Activated CD8-positive, alpha-beta memory T cell treated with anti-CD3 and anti-CD28 coated beads, Interleukin-2, amount 10 ng/mL, durations not matched to agents 7 days and 5 days (primary cell): ENCODE measurements at regions not wholly inside any gene's neighbourhood (a gene's known extent, or its start where the extent isn't known, plus 50 kb on each side); places are given as distances from the start of the nearest gene placed in this dataset.

Experiments
- ATAC-seq: fragments of 150-1000 bp; cut with Tn5 transposase; one replicate; pipeline ENCODE4 v1.10.0; 2021; ENCODE audit warnings: moderate library complexity
- CTCF ChIA-PET: fragments of 350-600 bp; sonication (Branson Sonifier 250); formaldehyde crosslinking; loops from one replicate; lab custom pipeline; 2021; ENCODE audit warnings: antibody characterized with exemption; lab: Charles Lee
- DNase-seq: peaks from one replicate; pipeline ENCODE4 v3.0.0-alpha.2; 2020
- H3K27ac Mint-ChIP-seq: one replicate; pipeline ENCODE4 v1.8.0; 2021; ENCODE audit warnings: mild to moderate bottlenecking, mixed read lengths
- H3K27me3 Mint-ChIP-seq: one replicate; pipeline ENCODE4 v1.8.0; 2021; ENCODE audit warnings: mixed read lengths
- H3K36me3 Mint-ChIP-seq: one replicate; pipeline ENCODE4 v1.8.0; 2021; ENCODE audit warnings: mild to moderate bottlenecking, mixed read lengths
- H3K4me1 Mint-ChIP-seq: one replicate; pipeline ENCODE4 v1.8.0; 2021; ENCODE audit warnings: mixed read lengths
- H3K4me3 Mint-ChIP-seq: one replicate; pipeline ENCODE4 v1.8.0; 2021; ENCODE audit warnings: mild to moderate bottlenecking, moderate library complexity, mixed read lengths
- H3K9me3 Mint-ChIP-seq: one replicate; pipeline ENCODE4 v1.8.0; 2022; ENCODE audit warnings: low read depth, mixed read lengths

DNA sequence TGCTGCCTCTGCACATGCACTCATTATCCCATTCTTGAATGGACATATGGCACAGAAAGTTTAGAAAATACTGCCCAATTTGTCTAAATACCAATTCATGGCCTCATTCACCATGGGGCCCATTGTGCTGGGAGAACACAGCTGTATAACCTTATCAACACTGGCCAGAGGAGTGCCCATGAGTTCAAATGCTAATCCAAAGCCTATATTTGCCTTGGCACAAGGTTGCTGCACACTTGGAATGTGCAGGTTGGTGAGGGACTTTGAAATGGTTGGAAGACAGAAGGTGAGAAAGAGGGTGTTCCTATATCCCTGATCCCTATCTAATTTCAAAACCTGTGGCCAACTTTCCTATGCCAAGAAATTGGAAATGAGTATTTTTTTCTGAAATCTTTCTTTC lies 693.9 kb upstream of the ID2 start:
- H3K4me3 Mint-ChIP-seq = no peak overlapping the region
- H3K36me3 Mint-ChIP-seq = peaks cover 14% of the 10 kb centered on the region
- H3K9me3 Mint-ChIP-seq = peaks cover 15% of the 10 kb centered on the region
- DNase-seq = no peak
- H3K4me1 Mint-ChIP-seq = peaks cover 33% of the 10 kb centered on the region
- no peak for ATAC-seq
- CTCF ChIA-PET = interaction anchor here (1.0 kb wide), 1 partner anchor 12 kb away, joined by 3 read pairs; no protein-coding TSS in a partner anchor
- no peak overlapping the region for H3K27ac Mint-ChIP-seq
- no peaks in the 10 kb centered on the region for H3K27me3 Mint-ChIP-seq

DNA sequence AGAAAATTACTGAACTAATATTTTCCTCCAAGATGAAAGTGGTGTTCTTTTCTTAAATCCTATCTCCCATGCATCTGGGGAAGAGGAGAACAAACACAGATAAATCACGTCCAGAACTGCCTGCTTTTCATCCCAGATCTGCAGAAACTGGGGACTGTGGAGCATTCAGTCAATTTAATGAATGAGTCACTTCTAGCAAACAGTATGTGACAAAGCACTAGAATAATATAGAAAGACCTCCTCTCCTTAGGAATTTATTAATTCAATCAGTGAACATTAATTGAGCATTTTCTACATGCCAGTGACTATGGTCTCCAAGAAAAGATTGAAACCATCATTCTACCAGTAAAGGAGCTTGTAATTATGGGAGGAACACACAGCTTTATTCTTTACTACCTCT lies 693.4 kb upstream of the ID2 start:
- CTCF ChIA-PET = interaction anchor here (1.0 kb wide), 1 partner anchor 11 kb away, joined by 3 read pairs; no protein-coding TSS in a partner anchor
- no peaks in the 10 kb centered on the region for H3K27me3 Mint-ChIP-seq
- peaks cover 31% of the 10 kb centered on the region for H3K4me1 Mint-ChIP-seq
- no peak overlapping the region for H3K4me3 Mint-ChIP-seq
- no peak overlapping the region for H3K27ac Mint-ChIP-seq
- ATAC-seq = no peak
- H3K9me3 Mint-ChIP-seq = peaks cover 13% of the 10 kb centered on the region
- DNase-seq = no peak
- peaks cover 12% of the 10 kb centered on the region for H3K36me3 Mint-ChIP-seq

DNA sequence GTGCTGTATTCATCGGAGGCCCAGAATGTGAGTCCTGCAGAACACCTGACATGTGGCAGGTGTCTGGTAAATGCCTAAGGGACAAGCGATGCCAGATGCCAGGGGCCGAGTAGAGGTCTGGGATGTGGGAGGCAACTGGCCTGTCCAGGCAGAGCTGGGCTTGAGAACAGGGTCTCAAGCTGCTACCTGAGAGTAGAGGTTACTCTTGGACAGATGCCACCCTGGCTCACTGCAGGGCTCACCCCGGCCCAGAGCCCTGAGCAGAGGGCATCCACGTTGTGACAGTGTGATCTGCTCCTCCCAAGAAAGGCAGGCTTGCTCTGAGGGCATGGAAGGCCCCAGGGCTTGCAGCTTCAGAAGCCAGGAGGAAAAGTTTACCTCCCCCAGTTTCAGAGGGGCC lies 692.0 kb upstream of the ID2 start:
- DNase-seq = no peak
- H3K4me3 Mint-ChIP-seq = no peak overlapping the region
- CTCF ChIA-PET = no interaction called here
- peaks cover 9% of the 10 kb centered on the region for H3K36me3 Mint-ChIP-seq
- H3K27ac Mint-ChIP-seq = no peak overlapping the region
- no peaks in the 10 kb centered on the region for H3K27me3 Mint-ChIP-seq
- H3K9me3 Mint-ChIP-seq = peaks cover 12% of the 10 kb centered on the region
- H3K4me1 Mint-ChIP-seq = peaks cover 22% of the 10 kb centered on the region
- ATAC-seq = no peak

DNA sequence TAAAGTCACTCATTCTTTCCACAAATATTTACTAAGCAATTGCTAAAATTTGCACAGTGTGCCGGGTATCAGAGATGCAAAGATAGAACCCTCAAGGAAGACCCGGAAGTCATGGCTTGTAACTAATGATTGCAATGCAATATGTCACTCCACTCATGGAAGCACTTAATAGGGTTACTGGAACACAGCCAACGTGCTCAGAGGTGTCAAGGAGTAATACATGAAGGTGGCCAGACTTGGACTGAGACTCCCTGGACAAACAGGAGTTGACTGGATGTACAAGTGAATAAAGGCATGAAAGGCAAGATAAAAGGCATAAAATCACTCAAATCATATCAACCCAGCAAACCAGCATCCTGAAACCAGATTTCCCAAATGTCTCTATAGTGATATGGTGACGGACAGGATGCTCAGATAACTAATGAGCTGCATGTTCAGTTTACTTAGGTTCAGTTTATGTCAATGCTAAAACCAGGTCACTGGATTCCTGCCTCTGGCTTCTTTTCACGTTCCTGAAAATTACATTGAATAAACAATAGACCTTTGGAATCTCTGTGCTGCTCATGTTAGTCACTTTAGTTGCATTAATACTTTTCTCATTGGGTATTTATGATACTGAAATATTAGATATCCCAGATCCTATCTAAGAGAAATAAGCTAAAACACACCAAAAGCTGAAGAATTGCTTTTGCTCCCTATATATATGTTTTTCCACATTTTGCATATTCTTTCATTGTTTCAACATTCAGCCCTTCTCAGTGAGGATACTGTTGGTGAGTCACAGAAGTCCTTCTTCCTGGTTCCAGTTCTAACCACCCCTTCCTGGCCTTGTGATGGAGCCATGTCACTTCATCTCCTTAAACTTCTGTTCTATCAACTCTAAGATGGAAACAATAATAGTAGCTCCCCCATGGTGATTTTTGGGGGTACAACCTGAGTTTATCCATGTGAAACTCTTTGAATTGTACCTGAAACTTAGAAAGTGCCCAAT lies 688.9 kb upstream of the ID2 start:
- CTCF ChIA-PET = interaction anchor here (0.7 kb wide), 1 partner anchor 243 kb away, joined by 3 read pairs; no protein-coding TSS in a partner anchor
- Mint-ChIP-seq H3K4me3 (no peak overlapping the region), H3K27me3 (no peaks in the 10 kb centered on the region), H3K9me3 (peaks cover 7% of the 10 kb centered on the region), H3K36me3 (peaks cover 3% of the 10 kb centered on the region), H3K4me1 (peaks cover 22% of the 10 kb centered on the region), H3K27ac (no peak overlapping the region)
- ATAC-seq (no peak), DNase-seq (no peak)

DNA sequence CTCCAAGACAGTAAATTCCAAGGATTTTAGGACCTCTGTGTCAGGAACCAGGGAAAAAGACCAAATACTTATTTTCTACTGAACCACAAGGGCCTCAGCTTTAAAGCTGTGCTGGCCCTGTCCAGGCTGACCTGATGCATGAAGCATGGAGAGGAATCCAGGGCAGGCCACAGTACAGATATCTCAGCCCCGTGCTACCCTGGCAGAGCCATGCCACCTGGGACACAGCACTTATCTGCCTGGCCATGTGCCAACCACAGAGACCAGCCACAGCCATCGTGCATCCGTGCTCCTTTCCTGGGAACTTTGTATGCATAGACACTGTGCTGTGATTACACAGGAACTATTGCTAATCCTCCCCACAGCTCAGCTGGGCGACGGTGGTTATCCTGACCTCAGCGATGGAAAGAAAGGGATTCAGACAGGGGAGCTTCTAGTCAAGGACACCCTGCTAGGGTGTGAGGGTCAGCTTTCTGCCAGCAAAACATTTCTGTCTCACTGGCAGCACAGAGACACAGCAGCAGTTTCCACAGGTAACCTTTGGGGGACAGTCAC lies 687.4 kb upstream of the ID2 start:
- DNase-seq (no peak), ATAC-seq (no peak)
- CTCF ChIA-PET = no interaction called here
- Mint-ChIP-seq H3K27ac (no peak overlapping the region), H3K36me3 (peaks cover 3% of the 10 kb centered on the region), H3K27me3 (no peaks in the 10 kb centered on the region), H3K9me3 (peaks cover 7% of the 10 kb centered on the region), H3K4me3 (no peak overlapping the region), H3K4me1 (peaks cover 21% of the 10 kb centered on the region)

DNA sequence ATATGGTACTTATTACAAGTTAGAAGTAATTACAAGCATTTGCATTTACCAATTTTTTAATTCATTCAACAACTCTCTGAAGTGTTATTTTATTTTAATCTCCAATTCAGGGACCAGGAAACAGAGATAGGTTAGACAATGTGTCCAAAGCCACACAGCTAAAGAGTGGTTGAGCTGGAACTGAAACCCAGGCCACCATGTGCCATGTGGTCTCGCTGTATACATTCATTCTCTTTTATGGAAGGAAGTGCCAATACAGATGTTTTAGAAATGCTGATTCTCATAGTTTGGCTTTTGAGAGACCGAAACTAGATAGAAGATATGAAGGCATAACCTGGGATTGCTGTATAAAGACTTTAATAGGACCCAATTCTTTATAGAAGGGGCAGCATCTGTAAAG lies 684.6 kb upstream of the ID2 start:
- no peak for DNase-seq
- Mint-ChIP-seq H3K36me3 (no peaks in the 10 kb centered on the region), H3K4me3 (no peak overlapping the region), H3K9me3 (peaks cover 3% of the 10 kb centered on the region), H3K27ac (no peak overlapping the region), H3K27me3 (no peaks in the 10 kb centered on the region), H3K4me1 (peaks cover 26% of the 10 kb centered on the region)
- no peak for ATAC-seq
- CTCF ChIA-PET = interaction anchor here (1.2 to 1.3 kb wide), 2 partner anchors 10 to 63 kb away, joined by 3 read pairs; no protein-coding TSS in a partner anchor

DNA sequence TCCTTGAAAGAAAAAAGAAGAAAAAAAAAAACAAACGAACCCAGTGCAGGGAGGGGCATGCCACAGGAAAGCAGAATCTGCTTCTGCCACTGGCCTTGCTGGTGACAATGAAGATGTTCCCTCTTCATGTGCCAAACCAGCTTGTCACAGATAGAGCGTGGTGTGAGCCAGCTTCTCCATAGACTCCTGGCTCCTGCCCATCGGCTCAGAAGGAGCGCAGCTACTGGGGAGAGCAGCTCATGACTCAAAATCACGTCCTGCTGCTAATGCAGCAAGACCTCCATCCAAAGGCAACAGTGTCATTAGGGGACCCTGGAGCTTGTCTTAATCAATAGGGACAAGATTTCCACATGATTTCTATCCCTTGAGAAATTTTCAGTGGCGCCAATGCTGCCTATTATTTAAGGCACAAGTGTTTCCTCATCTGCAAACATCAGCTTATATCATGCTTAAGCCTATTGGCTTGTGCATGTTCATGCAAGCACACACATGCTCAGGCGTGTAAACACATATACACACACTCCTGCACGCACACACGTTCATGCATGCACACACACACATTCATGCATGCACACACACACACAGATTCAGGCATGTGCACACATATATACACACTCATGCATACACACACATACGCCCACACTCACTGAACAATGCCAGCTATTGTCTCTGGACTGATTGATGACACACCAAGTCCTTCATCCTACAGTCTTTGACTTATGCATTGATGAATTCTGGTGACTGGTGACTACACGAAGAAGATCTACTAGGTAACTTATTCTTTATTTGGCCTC lies 682.0 kb upstream of the ID2 start:
- CTCF ChIA-PET = interaction anchor here (0.6 to 1.4 kb wide), 2 partner anchors 12 to 126 kb away, joined by 3 read pairs; no protein-coding TSS in a partner anchor
- Mint-ChIP-seq H3K9me3 (no peaks in the 10 kb centered on the region), H3K36me3 (no peaks in the 10 kb centered on the region), H3K4me3 (no peak overlapping the region), H3K4me1 (peaks cover 27% of the 10 kb centered on the region), H3K27ac (no peak overlapping the region), H3K27me3 (no peaks in the 10 kb centered on the region)
- ATAC-seq = no peak
- DNase-seq = no peak

DNA sequence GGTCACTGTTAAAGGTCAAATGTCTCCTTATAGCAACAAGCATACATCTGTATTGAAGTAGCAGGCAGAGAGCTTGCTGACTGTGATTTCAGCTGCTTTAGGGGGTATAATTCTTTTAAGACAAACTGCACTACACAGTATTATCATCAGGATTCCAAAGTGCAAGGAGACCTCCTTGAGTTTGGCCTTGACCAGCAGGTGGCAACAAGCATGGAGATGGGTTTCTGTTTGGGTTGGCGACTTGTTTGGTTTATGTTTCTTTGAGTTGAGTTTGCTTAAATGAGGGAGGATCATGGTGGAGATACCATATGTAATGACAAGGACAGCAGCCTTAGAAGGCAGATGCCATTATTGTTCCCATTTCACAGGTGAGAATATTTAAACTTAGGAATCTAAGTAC lies 681.0 kb upstream of the ID2 start:
- Mint-ChIP-seq H3K36me3 (peaks cover 1% of the 10 kb centered on the region), H3K4me3 (no peak overlapping the region), H3K9me3 (no peaks in the 10 kb centered on the region), H3K27me3 (no peaks in the 10 kb centered on the region), H3K27ac (no peak overlapping the region), H3K4me1 (peaks cover 25% of the 10 kb centered on the region)
- DNase-seq (no peak), ATAC-seq (no peak)
- CTCF ChIA-PET = no interaction called here

DNA sequence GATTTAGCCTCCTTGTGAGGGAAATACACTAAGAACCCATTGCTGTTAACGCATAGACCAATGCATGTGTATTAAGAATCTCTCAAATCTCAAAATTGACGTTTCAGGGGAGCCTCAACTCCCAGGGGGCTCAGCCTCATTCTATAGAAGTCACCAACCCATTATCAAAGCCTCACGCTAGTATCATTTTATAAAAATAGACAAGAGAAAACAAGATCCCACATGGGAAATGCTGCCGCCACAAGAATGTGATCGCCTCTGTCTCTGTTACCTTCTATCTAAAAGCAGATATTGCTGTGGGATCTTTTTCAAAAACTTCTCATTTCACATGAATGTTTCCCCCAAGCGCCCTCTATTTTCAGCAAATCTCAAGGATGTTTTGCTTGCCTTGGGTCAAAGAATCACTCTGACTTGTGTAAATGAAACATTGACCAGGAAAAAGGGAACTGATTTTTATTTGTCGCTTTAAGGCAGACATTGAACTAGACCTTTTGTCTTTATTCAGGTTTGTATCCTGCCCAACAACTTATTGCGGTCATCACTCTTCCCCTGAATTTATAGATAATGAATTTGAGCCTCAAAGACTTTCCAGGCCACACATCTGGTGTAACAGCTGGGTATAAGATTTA lies 679.0 kb upstream of the ID2 start:
- H3K9me3 Mint-ChIP-seq = no peaks in the 10 kb centered on the region
- CTCF ChIA-PET = no interaction called here
- ATAC-seq (no peak), DNase-seq (no peak)
- peaks cover 8% of the 10 kb centered on the region for H3K4me1 Mint-ChIP-seq
- no peak overlapping the region for H3K27ac Mint-ChIP-seq
- H3K36me3 Mint-ChIP-seq = peaks cover 1% of the 10 kb centered on the region
- H3K4me3 Mint-ChIP-seq = no peak overlapping the region
- no peaks in the 10 kb centered on the region for H3K27me3 Mint-ChIP-seq

DNA sequence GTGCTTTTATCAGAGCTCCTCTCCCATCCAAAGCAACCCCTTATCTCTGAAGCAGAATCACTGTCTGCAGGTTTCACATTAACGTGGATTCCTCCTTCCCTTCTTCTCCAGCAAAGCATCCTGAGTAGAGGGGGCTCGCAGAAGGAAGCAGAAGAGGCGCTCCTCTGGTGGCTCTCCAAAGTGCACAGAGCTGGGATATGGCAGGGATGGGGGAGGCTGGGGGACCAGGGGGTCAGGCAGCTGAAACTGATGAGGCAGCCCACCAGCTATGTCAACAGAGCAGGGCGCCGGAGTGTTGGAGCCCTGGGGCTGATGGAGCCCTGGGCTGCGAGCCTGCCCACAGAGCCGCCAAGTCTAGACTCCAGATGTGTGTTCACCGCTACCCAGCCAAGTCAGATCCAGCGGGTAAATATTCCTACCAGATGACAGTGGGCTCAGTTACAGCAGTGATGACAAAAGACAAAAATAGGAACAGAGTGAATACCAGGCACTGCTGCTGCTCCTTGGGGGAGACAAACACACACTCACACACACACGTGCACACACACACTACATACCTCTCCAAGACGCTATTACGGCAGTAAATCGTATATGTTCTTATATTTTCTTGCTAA lies 678.3 kb upstream of the ID2 start:
- CTCF ChIA-PET = interaction anchor here (0.6 kb wide), 1 partner anchor 158 kb away, joined by 3 read pairs; no protein-coding TSS in a partner anchor

DNA sequence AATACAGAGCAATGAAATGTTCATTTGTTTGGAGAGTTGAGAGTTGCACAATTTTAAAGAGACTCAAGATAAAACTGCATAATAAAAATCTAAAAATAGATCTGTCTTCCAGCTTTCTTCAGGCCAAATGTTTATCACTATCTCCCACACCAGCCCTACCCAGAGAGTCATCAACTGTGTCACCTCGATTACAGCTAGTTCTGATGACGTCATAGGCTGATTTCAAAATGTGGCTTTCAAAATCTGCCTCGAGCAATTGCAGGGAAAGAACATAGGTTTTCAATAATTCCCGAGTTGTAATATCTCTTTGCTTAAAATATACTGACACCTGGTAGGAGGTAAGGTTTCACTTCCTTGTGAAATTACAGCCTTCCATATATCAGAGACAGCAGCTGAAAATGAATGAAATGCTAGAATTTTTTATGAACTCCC lies 677.6 kb upstream of the ID2 start:
- Mint-ChIP-seq H3K27ac (no peak overlapping the region), H3K9me3 (no peaks in the 10 kb centered on the region), H3K36me3 (peaks cover 1% of the 10 kb centered on the region), H3K4me3 (no peak overlapping the region), H3K27me3 (no peaks in the 10 kb centered on the region), H3K4me1 (peaks cover 8% of the 10 kb centered on the region)
- no peak for ATAC-seq
- CTCF ChIA-PET = interaction anchor here (0.6 to 1.3 kb wide), 2 partner anchors 14 to 157 kb away, joined by 3 read pairs; no protein-coding TSS in a partner anchor
- DNase-seq = no peak

More for the DNA sequence above, 678.3 kb upstream of the ID2 start:
- ATAC-seq = no peak
- H3K36me3 Mint-ChIP-seq = peaks cover 1% of the 10 kb centered on the region
- DNase-seq = no peak
- H3K9me3 Mint-ChIP-seq = no peaks in the 10 kb centered on the region
- no peaks in the 10 kb centered on the region for H3K27me3 Mint-ChIP-seq
- H3K4me3 Mint-ChIP-seq = no peak overlapping the region
- H3K27ac Mint-ChIP-seq = no peak overlapping the region
- peaks cover 8% of the 10 kb centered on the region for H3K4me1 Mint-ChIP-seq

DNA sequence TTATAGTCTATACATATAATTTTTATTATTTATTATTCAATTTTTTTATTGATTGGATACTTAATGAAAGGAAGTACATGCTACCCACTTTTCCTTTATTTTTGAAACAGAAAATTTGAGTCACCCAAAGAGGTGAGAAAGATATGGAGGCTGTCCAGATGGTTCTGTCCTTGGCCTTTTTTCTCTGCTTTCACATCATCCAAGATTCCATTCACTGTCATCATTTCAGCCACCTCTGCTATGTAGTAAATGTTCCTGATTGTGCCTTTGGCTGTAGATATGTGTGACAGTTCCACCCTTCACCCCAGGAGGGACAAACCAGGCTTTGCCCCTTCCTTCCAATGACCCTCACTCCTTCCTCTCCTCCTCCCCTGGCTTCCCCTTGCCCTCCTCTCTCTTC lies 675.7 kb upstream of the ID2 start:
- ATAC-seq (no peak), DNase-seq (no peak)
- CTCF ChIA-PET = no interaction called here
- no peaks in the 10 kb centered on the region for H3K9me3 Mint-ChIP-seq
- H3K36me3 Mint-ChIP-seq = peaks cover 1% of the 10 kb centered on the region
- H3K27ac Mint-ChIP-seq = no peak overlapping the region
- H3K27me3 Mint-ChIP-seq = no peaks in the 10 kb centered on the region
- H3K4me3 Mint-ChIP-seq = no peak overlapping the region
- peaks cover 3% of the 10 kb centered on the region for H3K4me1 Mint-ChIP-seq
